NCI-H1092 treated with DMSO at 0.1 percent for 48 hours (cell line): ENCODE measurements at regions not wholly inside any gene's neighbourhood (a gene's known extent, or its start where the extent isn't known, plus 50 kb on each side); places are given as distances from the start of the nearest gene placed in this dataset.
A peak's percentile ranks its signal among the peaks of the same experiment; 100 is the strongest.

Experiments
- DNase-seq: peaks from one replicate; lab custom pipeline; 2025; lab: John Stamatoyannopoulos, UW

GRCh38 chr19:32208060-32208459 is 137.3 kb upstream of the ZNF507 start:
- DNase-seq, result no peak

GRCh38 chr19:32219392-32219791 is 126.0 kb upstream of the ZNF507 start:
- DNase-seq, result no peak

- no peak for DNase-seq
These were observed 125.4 kb upstream of the ZNF507 start for GRCh38 chr19:32219881-32220472.

- no peak for DNase-seq
These were observed 124.5 kb upstream of the ZNF507 start for GRCh38 chr19:32220951-32221350.

- no peak for DNase-seq
These were observed 122.9 kb upstream of the ZNF507 start for GRCh38 chr19:32222556-32222955.

- DNase-seq, result no peak
These were observed 122.3 kb upstream of the ZNF507 start for GRCh38 chr19:32223106-32223505.

- no peak for DNase-seq
These were observed 121.6 kb upstream of the ZNF507 start for GRCh38 chr19:32223595-32224370.

- DNase-seq, result peak; percentile 4
These were observed 120.8 kb upstream of the ZNF507 start for GRCh38 chr19:32224371-32225244.

- DNase-seq, result no peak
These were observed 117.7 kb upstream of the ZNF507 start for GRCh38 chr19:32227561-32228165.

- no peak for DNase-seq
These were observed 115.0 kb upstream of the ZNF507 start for GRCh38 chr19:32230441-32230840.

GRCh38 chr19:32231020-32231419 is 114.4 kb upstream of the ZNF507 start:
- no peak for DNase-seq

GRCh38 chr19:32231691-32232090 is 113.7 kb upstream of the ZNF507 start:
- no peak for DNase-seq

- DNase-seq, result no peak
These were observed 113.0 kb upstream of the ZNF507 start for GRCh38 chr19:32232449-32232848.

GRCh38 chr19:32233091-32233490 is 112.3 kb upstream of the ZNF507 start:
- no peak for DNase-seq

- no peak for DNase-seq
These were observed 111.5 kb upstream of the ZNF507 start for GRCh38 chr19:32233885-32234284.

GRCh38 chr19:32234663-32235217 is 110.7 kb upstream of the ZNF507 start:
- no peak for DNase-seq

- no peak for DNase-seq
These were observed 107.3 kb upstream of the ZNF507 start for GRCh38 chr19:32238076-32238475.

- DNase-seq, result no peak
These were observed 105.1 kb upstream of the ZNF507 start for GRCh38 chr19:32240316-32240715.

GRCh38 chr19:32241306-32241705 is 104.1 kb upstream of the ZNF507 start:
- DNase-seq, result no peak

GRCh38 chr19:32241932-32242710 is 103.3 kb upstream of the ZNF507 start:
- DNase-seq, result no peak

GRCh38 chr19:32246006-32246405 is 99.4 kb upstream of the ZNF507 start:
- DNase-seq, result no peak
